ENCODE measurements at regions not wholly inside any gene's neighbourhood (a gene's known extent, or its start where the extent isn't known, plus 50 kb on each side); places are given as distances from the start of the nearest gene placed in this dataset.

GRCh38 chr4:11119474-11119873, 309.2 kb downstream of the HS3ST1 start:
- TF ChIP-seq, protein P1, sequence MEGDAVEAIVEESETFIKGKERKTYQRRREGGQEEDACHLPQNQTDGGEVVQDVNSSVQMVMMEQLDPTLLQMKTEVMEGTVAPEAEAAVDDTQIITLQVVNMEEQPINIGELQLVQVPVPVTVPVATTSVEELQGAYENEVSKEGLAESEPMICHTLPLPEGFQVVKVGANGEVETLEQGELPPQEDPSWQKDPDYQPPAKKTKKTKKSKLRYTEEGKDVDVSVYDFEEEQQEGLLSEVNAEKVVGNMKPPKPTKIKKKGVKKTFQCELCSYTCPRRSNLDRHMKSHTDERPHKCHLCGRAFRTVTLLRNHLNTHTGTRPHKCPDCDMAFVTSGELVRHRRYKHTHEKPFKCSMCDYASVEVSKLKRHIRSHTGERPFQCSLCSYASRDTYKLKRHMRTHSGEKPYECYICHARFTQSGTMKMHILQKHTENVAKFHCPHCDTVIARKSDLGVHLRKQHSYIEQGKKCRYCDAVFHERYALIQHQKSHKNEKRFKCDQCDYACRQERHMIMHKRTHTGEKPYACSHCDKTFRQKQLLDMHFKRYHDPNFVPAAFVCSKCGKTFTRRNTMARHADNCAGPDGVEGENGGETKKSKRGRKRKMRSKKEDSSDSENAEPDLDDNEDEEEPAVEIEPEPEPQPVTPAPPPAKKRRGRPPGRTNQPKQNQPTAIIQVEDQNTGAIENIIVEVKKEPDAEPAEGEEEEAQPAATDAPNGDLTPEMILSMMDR (IDR thresholded peaks at IDR 0.05; ENCODE audit: insufficient read depth, low read length), result no peak
- no peak for TF ChIP-seq SPI1 (IDR thresholded peaks at IDR 0.05; ENCODE audit: borderline replicate concordance, low read depth)
